ENCODE measurements at regions not wholly inside any gene's neighbourhood (a gene's known extent, or its start where the extent isn't known, plus 50 kb on each side); places are given as distances from the start of the nearest gene placed in this dataset.

DNA sequence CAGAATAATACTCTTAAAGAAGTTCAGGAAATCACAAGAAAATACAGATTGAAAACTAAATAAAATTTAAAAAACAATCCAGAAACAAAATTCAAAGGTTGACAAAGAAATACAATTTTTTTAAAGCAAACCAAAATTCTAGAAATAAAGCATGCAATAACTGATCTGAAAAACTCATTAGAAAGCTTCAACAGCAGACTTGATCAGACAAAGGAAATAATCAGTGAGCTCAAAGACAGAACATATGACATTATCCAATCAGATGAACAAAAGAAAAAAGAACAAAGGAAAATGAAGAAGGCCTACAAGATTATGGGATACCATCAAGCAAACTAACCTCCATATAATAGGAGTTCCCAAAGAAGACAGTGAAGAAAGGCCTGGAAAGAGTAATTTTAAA, 336.8 kb downstream of the RSL24D1 start:
- DNase-seq (ENCODE audit: extremely low read depth in 1 of 11, low read depth in 9 of 11, low spot score in 4 of 11): no peak

DNA sequence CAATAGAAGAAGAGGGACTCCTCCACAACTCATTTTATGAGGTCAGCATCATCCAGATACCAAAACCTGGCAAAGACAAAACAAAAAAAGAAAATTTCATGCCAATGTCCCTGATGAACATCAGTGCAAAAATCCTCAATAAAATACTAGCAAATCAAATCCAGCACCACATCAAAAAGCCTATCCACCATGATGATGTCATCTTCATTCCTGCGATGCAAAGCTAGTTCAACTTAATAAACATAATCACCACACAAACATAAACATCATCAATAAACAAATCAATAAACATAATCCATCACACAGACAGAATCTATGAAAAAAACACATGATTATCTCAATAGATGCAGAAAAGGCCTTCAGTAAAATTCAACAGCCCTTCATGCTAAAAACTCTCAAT, 342.1 kb downstream of the RSL24D1 start:
- no peak for DNase-seq (ENCODE audit: extremely low read depth in 1 of 11, low read depth in 9 of 11, low spot score in 4 of 11)

DNA sequence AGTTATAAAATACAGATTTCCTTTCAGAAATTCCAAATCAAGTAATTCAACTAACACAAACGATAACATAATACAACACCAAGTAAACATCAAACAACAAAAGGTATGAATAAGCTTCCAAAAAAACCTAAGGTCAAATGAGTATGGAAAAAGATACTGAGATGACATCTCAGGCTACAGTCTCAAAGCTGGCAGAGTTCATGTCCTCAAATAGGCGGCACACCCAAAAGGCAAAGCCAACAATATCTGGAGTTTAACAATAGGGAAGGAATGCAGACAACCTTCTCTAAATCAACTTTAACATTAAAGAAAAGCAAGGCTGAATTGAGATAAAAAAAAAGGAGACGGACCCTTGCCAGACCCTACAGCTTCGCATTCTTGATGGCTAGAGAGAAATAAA, 346.6 kb downstream of the RSL24D1 start:
- DNase-seq (ENCODE audit: extremely low read depth in 1 of 11, low read depth in 9 of 11, low spot score in 4 of 11): no peak

DNA sequence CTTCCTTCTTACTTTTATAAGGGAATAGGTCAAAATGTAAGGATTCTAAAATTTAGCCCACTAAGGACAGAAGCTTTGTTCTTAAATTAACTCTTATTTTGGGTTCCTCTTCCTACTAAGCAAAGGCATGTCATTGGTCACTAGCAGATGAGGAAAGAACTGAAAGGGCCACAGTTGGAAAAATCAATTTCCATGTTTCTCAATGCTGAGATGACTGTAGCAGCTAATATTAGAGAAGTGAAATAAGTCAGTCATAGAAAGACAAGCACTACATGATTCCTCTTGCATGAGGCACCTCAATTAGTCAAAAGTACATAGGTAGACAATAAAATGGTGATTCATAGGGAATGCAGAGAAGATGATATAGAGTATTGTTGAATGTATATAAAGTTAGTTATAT, 353.7 kb downstream of the RSL24D1 start:
- DNase-seq (ENCODE audit: extremely low read depth in 1 of 11, low read depth in 9 of 11, low spot score in 4 of 11): no peak

DNA sequence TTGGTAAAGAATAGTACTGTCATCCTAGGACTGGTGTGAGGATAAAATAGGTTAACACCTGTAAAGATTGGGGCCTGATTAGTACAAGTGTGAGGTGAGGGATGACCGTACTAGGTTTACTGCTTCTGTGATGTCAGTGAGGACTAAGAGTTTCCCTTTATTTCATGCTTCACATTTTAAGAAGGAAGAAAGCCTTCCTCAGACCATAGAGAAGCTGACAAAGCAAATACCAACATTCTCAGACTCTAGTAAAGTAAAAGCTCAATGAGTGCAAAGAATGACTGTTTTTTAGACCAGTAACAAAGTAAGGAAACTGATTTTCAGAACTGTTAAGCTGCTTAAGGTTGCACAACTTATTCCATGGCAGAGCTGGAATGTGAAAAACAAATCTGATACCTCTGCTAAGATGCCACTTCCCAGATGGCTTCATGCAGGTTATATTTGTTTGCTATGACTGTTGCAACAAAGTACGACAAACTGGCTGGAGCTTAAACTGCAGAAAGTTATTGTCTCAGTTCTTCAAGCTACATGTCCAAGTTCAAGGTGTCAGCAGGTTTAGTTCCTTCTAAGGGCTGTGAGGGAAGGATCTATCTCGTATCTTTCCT, 354.9 kb downstream of the RSL24D1 start:
- no peak for DNase-seq (ENCODE audit: extremely low read depth in 1 of 11, low read depth in 9 of 11, low spot score in 4 of 11)

DNA sequence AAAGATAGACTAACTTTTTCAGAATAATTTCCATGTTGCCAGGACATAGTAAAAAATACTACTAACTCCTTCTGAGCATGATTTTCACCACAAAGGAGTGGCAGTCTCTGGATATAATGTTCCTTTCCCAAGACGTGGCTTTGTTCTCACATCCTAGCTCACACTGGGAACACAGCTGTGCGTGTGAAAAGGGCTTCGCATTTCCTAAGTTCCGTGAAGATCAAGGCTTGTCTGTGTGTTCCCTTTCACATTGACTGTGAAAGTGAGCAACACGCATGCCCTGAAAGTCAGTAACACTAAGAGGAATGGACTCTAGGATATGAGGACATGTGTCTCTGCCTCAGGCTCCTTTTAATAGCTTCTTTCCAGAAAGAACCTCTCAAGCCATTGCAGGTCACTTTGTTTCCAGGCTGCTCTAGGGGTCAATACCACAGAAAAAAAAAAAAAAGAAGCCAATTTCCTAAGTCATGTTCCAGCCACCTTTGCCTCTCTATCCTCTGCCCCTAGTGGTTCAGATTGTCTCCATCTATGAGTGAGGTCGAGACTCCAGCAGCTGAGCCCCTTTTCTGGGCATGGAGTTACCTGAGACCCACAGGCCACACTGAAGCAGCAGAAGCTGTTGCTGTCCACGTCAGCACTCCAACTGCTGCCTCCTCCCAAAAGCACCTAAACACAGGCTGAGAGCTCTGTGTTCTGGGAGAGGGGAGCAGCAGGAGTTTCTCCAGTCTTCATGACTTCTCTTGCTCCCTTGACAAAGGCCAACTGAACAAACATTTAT, 355.9 kb downstream of the RSL24D1 start:
- DNase-seq (ENCODE audit: extremely low read depth in 1 of 11, low read depth in 9 of 11, low spot score in 4 of 11): peak in 3 of 11 donors; percentile 7 to 16 (median 11)

DNA sequence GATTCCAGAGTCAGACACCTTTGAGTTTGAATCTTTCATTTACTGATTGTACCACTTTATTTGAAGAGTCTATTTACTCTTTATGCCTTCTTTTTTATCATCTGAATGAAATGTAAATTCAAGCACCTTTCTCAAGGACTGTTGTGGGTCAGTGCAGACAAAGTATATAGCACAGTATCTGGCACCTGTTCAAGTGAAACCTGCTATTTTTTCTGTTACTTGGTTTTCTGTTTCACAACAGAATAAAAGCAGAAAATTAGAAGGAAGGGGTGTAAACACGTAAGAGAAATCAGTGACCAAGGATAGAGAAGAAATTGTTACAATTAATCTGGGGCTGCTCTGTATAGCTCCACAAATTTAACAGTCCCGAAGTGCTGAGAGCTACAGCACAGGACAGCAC, 357.4 kb downstream of the RSL24D1 start:
- no peak for DNase-seq (ENCODE audit: extremely low read depth in 1 of 11, low read depth in 9 of 11, low spot score in 4 of 11)

DNA sequence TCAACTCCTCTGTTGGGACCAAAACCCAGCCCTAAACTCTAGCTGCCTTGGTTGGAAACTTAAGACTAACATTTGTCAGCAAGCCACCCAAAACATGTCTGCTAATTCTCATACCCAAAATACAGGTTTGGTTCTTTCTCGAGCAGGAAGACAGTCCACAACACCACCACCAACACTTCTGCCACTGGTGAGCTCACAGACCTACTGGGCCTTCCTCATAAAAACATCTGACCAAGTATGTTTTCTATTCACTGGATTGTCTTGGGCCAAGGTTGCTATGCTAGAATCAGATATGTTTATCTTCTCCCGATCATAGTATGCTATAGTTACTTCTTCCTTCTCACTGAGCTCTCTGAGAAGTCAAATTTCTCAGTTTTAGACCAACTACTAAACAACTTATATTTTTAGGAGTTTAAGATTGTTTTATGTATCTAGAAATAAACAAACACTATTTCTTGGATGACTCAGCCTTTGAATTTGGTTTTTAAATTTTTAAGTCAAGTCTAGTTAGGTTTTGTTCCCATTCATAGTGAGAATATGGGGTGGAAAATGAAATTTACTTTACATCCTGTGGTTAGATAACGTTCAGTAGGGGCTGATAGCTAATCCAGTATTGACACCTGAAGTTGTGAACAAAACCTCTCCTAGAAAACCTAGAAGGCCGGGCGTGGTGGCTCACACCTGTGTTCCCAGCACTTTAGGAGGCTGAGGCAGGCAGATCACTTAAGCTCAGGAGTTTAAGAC, 360.5 kb downstream of the RSL24D1 start:
- DNase-seq (ENCODE audit: extremely low read depth in 1 of 11, low read depth in 9 of 11, low spot score in 4 of 11): no peak

DNA sequence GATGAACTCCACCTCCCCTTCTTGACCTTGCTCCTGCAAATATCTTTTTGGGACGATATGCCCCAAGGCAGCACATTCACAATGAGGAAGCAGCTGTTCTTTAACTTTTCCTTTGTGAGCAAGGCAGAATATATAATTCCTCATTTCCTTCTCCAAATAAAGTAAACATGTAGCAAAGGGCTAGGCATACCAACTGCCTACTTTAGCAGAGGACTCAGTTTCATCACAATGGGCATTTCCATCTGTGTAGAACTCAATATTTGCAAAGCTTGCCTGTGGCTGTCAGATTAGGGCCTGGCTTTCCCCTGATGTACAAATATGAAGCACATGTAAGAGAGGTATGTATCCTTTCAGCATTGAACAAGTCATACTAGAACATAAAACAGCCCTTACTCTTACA, 366.9 kb downstream of the RSL24D1 start:
- no peak for DNase-seq (ENCODE audit: extremely low read depth in 1 of 11, low read depth in 9 of 11, low spot score in 4 of 11)

DNA sequence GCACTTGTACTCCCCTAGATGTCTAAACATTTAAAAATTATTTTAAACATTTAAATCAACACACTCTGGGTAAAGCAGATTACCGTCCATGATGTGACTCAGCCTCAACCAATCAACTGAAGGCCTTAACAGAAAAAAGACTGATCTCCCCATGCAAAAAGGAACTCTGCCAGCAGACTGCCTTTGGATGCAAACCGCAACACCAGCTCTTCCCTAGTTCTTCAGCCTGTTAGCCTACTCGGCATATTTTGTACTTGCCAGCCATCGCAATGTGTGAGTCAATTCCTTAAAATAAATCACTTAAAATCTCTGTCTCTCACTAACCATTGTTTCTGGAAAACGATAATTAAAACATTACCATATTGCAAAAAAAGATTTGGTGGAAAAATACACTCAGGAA, 375.9 kb downstream of the RSL24D1 start:
- DNase-seq (ENCODE audit: extremely low read depth in 1 of 11, low read depth in 9 of 11, low spot score in 4 of 11): no peak

DNA sequence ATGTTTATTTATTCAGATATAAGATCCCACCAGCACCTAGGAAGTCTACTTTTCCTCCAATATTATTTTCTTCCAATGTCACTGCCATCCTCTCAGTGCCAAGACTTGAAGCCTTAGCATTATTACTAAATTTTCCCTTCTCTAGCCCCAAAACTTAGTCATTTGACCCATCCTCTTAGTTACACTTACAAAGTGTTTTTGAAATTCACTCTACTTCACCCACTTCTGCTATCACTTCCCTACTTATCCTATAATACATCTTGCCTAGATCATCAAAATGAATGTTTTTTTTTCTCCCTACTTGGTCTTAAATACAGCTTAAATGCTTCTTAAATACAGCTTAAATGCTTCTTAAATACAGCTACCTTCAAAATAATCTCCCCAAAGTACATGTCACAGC, 376.6 kb downstream of the RSL24D1 start:
- no peak for DNase-seq (ENCODE audit: extremely low read depth in 1 of 11, low read depth in 9 of 11, low spot score in 4 of 11)

DNA sequence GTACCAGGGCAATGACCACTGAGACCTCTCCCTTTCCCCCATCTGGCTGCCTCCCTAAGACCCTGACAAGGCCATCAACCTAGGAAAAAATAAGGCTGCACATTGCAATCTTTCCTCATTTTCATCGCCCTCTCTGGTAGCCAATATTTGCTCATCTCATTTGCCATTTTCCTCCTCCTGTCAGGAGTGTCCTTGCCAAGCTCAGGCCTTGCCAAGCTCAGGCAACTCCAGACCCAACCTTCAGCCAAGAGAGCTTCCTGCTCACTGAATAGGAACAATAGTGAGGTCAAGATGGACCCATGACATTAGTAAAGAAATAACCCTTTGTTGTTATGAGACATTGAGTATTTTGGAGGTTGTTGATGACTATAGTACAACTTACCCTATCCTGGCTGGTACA, 380.3 kb downstream of the RSL24D1 start:
- no peak for DNase-seq (ENCODE audit: extremely low read depth in 1 of 11, low read depth in 9 of 11, low spot score in 4 of 11)

DNA sequence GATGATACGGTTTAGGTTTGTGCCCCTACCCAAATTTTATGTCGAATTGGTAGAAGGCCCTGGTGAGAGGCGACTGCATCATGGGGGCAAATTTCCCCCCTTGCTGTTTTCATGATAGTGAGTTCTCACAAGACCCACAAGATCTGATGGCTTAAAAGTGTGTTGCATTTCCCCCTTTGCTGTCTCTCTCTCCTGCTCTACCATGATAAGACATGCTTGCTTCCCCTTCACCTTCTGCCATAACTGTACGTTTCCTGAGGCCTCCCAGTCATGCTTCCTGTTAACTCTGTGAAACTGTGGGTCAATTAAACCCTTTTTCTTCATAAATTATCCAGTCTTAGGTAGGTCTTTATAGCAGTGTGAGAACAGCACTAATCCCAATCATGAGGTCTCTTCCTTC, 381.2 kb downstream of the RSL24D1 start:
- DNase-seq (ENCODE audit: extremely low read depth in 1 of 11, low read depth in 9 of 11, low spot score in 4 of 11): no peak

DNA sequence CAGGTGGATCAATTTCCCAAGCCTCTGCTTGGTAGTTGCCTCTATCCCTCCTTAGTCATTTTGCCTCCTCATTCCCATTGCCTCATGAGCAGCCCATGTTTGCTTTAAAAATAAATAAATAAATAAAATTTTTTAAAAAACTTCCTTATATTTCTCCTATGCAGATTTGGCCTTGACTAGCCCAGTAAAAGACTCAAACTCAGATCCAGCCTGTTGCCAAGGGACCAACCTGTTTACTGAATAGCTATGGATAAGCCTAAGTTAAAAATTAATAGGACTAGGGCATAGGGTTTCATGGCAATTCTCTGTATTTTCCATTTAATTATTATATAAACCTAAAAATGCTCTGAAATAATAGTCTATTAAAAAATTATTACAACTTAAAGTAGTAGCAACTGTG, 384.4 kb downstream of the RSL24D1 start:
- DNase-seq (ENCODE audit: extremely low read depth in 1 of 11, low read depth in 9 of 11, low spot score in 4 of 11): no peak

DNA sequence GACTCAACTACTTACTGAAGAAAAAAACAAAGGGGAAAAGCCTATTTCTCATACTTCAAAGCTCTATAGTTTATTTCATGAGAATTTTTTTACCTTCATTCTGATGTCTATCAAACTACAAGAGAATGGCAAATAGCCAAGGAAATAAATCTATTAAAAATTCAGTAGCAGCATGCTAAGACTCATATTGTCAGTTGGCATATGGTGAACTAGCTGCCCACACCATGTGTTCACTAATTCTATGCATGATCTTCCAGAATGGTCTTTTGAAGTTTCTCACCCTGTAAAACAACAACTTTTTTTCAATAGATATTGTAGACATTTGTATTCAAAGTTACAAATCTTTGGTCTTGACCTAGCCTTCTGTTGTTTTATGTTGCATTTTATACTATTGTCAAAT, 386.2 kb downstream of the RSL24D1 start:
- no peak for DNase-seq (ENCODE audit: extremely low read depth in 1 of 11, low read depth in 9 of 11, low spot score in 4 of 11)

DNA sequence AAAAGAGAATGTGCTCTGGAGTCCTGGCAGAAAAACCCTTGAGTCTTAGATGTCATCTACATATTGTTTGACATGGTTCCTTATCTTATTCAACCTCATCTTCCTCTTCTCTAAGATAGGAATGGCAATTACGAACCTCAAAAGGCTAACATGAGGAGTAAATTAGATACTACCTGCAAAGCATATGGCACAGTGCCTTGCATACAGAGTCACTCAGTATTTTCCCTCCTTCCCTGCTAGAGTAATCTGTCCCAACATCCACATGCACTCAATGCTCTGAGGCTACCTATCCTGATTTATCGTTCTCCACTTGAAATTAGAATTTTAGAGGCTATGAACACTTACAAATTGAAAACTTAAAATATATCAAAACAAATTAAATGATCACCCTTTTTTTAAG, 386.7 kb downstream of the RSL24D1 start:
- DNase-seq (ENCODE audit: extremely low read depth in 1 of 11, low read depth in 9 of 11, low spot score in 4 of 11): no peak

DNA sequence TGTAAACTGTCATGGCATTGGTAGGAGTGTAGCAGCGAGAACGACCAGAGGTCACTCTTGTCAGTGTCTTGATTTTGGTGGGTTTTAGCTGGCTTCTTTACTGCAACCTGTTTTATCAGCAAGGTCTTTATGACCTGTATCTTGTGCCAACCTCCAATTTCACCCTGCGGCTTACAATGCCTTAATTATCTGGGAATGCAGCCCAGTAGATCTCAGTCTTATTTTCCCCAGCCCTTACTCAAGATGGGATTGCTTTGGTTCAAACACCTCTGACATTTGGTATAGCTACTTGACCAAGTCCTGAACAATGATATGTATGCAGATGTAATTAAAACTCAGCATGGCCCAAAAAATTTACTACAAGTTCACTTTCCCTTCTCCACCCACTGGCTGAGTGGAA, 388.4 kb downstream of the RSL24D1 start:
- no peak for DNase-seq (ENCODE audit: extremely low read depth in 1 of 11, low read depth in 9 of 11, low spot score in 4 of 11)

DNA sequence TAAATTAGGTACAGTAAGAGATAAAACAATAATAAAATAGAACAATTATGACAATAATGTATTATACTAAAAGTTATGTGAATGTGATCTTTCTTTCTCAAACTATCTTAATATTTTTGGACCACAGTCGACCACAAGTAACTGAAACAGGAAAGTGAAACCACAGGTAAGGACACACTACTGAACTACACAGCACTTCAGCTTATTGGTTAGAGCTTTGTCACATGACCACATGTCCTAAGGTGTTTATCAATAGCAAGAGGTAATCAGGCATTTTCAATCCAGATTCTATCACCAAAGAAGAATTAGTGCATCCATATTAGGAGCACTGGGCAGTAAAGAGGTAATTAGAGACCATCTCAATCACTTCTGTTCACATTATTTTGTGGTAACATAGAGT, 392.8 kb downstream of the RSL24D1 start:
- DNase-seq (ENCODE audit: extremely low read depth in 1 of 11, low read depth in 9 of 11, low spot score in 4 of 11): no peak

DNA sequence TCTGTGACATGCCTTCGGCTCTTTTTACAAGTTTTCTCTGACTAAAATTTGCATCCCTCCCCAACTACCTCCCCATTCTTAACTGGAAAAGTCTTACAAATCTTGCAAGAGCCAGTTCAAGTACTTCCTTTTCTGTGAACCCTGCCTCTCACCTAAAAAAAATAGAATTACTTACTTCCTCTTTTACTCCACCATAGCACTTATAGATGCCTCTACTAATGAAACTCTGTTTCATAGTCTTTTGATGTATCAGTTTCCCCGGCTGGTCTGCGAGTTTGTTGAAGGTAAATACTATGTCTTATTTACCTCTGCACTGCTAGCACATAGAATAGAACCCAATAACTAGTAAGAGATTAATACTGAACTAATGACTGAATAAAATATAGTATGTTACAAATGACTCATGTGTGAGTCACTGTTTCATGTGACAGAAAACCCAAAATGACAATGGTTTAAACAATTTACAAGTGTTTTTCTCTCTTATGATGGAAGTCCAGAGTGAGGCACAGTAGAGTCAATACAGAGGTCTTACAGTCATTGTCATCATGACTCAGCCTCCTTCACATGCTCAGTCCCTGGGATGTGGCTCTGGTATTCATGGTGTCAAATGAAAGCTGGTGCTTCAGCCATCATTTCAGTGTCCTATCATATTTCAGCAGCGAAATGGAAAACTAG, 393.5 kb downstream of the RSL24D1 start:
- no peak for DNase-seq (ENCODE audit: extremely low read depth in 1 of 11, low read depth in 9 of 11, low spot score in 4 of 11)

DNA sequence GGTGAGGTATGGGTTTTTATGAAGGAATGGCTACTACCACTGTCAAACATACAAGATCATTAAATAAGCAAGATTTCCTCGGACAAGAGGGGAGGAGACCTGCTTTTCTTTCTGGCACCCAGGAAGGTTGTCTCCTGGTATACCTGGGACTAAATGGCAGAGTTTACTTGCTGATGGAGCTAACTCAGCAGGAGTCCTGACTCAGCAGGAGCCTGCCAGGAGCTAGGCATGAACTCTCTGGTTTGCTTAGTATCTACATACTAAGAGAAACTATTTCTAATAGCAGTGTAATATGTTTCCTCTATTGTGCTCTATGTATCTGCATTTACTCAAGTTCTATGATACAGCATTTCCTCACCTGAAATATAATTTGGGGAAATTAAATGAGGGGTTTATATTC, 404.2 kb downstream of the RSL24D1 start:
- no peak for DNase-seq (ENCODE audit: extremely low read depth in 1 of 11, low read depth in 9 of 11, low spot score in 4 of 11)
